Activated T-helper 1 cell treated with anti-CD3 and anti-CD28 coated beads, Interleukin-12 subunit alpha, Interleukin-12 subunit beta, Interleukin-2, Interleukin-4 antibody, amounts not matched to agents 30 ng/mL and 10 ng/mL and 1 ng/mL, durations not matched to agents 14 hours and 24 hours and 36 hours (primary cell): ENCODE measurements at regions not wholly inside any gene's neighbourhood (a gene's known extent, or its start where the extent isn't known, plus 50 kb on each side); places are given as distances from the start of the nearest gene placed in this dataset.
"Not testable (repeated sequence)": the region's sequence is repeated elsewhere in the genome, so short reads cannot be mapped to it uniquely, and the experiment has no call there.

Experiments
- DNase-seq: peaks from one replicate; pipeline ENCODE4 v3.0.0; 2021; ENCODE audit warnings: low spot score
- H3K27ac Mint-ChIP-seq: one replicate; pipeline ENCODE4 v1.8.0; 2021; ENCODE audit warnings: mild to moderate bottlenecking, mixed read lengths
- H3K27me3 Mint-ChIP-seq: one replicate; pipeline ENCODE4 v1.8.0; 2022; ENCODE audit warnings: mild to moderate bottlenecking, moderate library complexity, mixed read lengths; ENCODE audit not compliant: insufficient read depth
- H3K36me3 Mint-ChIP-seq: one replicate; pipeline ENCODE4 v1.8.0; 2021; ENCODE audit warnings: low read depth, mixed read lengths
- H3K4me1 Mint-ChIP-seq: one replicate; pipeline ENCODE4 v1.8.0; 2021; ENCODE audit warnings: low read depth, mixed read lengths
- H3K4me3 Mint-ChIP-seq: one replicate; pipeline ENCODE4 v1.8.0; 2021; ENCODE audit warnings: mild to moderate bottlenecking, moderate library complexity, mixed read lengths
- H3K9me3 Mint-ChIP-seq: one replicate; pipeline ENCODE4 v1.8.0; 2021; ENCODE audit warnings: mixed read lengths
- intact Hi-C: fragments of 100-400 bp; cut with micrococcal nuclease; formaldehyde crosslinking; loops from one replicate; pipeline ENCODE4 v1.15.1; 2024

DNA sequence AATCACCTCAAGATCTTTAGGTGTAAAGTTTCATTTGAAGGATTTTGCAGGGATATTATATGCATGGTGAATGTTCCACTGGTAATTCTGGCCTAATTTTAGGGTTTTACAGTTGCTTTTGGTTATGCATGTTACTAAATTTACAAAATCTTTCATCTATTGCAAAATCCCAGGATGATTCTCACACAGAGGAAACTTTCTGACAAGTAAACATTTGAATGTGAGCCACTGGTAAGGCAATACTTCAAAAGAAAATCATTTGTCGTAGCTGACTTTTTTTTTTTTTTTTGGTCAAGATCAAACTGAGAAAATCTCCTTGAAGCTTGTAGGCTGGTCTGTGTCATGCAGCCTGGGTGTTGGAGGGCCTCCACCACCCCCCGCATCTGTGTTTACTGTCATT, 141.9 kb upstream of the EXOC2 start:
- Mint-ChIP-seq H3K4me1 (no peaks in the 10 kb centered on the region), H3K27ac (no peak overlapping the region), H3K36me3 (no peaks in the 10 kb centered on the region), H3K9me3 (peaks cover 19% of the 10 kb centered on the region), H3K4me3 (no peak overlapping the region), H3K27me3 (peaks cover 12% of the 10 kb centered on the region)
- intact Hi-C loops = no loop called here
- no peak for DNase-seq

DNA sequence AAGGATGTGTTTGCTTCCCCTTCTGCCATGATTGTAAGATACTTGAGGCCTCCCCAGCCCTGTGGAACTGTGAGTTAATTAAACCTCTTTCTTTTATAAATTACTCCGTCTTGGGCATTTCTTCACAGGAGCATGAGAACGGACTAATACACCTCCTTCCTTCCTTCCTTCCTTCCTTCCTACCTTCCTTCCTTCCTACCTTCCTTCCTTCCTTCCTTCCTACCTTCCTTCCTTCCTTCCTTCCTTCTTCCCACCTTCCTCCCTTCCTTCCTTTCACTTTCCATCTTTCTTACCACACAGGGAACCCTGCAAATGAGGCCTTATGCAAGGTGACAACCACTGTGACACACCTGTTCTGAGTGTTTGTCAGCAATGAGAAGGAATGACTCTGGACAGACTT, 141.3 kb upstream of the EXOC2 start:
- intact Hi-C loops = no loop called here
- H3K4me3 Mint-ChIP-seq = no peak overlapping the region
- peaks cover 19% of the 10 kb centered on the region for H3K9me3 Mint-ChIP-seq
- peaks cover 12% of the 10 kb centered on the region for H3K27me3 Mint-ChIP-seq
- no peak overlapping the region for H3K27ac Mint-ChIP-seq
- DNase-seq = no peak
- no peaks in the 10 kb centered on the region for H3K36me3 Mint-ChIP-seq
- no peaks in the 10 kb centered on the region for H3K4me1 Mint-ChIP-seq

DNA sequence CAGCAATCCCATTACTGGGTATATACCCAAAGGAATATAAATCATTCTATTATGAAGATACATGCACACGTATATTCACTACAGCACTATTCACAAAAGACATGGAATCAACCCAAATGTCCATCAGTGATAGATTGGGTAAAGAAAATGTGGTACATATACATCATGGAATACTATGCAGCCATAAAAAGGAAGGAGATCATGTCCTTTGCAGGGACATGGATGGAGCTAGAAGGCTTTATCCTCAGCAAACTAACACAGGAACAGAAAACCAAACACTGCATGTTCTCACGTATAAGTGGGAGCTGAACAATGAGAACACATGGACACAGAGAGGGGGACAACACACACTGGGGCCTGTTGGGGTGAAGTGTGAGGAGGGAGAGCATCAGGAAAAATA, 139.9 kb upstream of the EXOC2 start:
- H3K27ac Mint-ChIP-seq, H3K36me3 Mint-ChIP-seq, H3K4me1 Mint-ChIP-seq, intact Hi-C loops, H3K4me3 Mint-ChIP-seq, DNase-seq, H3K27me3 Mint-ChIP-seq: not testable (repeated sequence)
- H3K9me3 Mint-ChIP-seq = peaks cover 23% of the 10 kb centered on the region

GRCh38 chr6:830667-831327, 137.9 kb upstream of the EXOC2 start:
- DNase-seq = no peak
- Mint-ChIP-seq H3K4me1 (no peaks in the 10 kb centered on the region), H3K36me3 (no peaks in the 10 kb centered on the region), H3K27me3 (peaks cover 10% of the 10 kb centered on the region), H3K4me3 (no peak overlapping the region), H3K27ac (no peak overlapping the region), H3K9me3 (peaks cover 36% of the 10 kb centered on the region)
- intact Hi-C loops = no loop called here

DNA sequence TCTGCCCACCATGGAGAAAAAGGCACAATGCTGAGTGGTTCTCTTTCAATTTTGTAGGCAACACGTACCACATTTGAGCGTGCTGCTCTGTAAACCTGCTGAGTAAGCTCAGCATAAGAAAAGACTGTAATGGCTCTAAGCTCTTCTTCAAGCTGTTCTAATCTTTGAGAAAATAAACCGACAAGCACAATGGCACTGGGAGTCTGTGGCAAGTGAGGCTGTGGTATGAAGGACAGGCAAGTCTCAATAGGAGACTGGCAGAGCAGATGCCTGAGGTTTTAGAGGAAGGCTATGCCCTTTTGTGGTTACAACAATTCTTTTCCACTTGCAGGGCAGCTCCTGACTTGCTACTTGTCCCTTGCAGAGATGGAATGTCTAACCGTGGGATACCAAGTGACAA, 136.7 kb upstream of the EXOC2 start:
- Mint-ChIP-seq H3K27ac (no peak overlapping the region), H3K36me3 (no peaks in the 10 kb centered on the region), H3K4me1 (no peaks in the 10 kb centered on the region), H3K4me3 (no peak overlapping the region), H3K9me3 (peaks cover 39% of the 10 kb centered on the region), H3K27me3 (peaks cover 16% of the 10 kb centered on the region)
- intact Hi-C loops = no loop called here
- DNase-seq = no peak

DNA sequence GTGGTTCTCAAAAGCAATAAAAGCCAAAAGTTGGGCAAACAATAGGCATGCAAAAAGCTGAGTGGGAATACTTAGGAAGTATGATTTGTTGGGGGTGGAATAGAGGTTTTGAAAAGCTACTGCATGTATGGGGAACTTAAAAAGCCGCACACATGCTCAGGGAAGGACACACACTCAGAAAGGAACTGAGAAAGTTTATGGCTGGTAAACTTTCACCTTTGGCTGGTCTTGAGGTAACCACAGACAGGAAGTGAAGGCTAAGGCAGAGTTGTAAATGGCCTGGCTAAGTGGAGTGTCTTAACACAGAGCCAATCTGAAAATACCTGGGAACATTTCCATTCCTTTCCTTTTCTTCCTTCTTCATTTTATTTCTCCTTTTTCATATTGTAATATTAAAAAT, 134.5 kb upstream of the EXOC2 start:
- H3K9me3 Mint-ChIP-seq = peaks cover 30% of the 10 kb centered on the region
- H3K27ac Mint-ChIP-seq = no peak overlapping the region
- peaks cover 14% of the 10 kb centered on the region for H3K27me3 Mint-ChIP-seq
- intact Hi-C loops = no loop called here
- no peak for DNase-seq
- no peaks in the 10 kb centered on the region for H3K36me3 Mint-ChIP-seq
- H3K4me3 Mint-ChIP-seq = no peak overlapping the region
- H3K4me1 Mint-ChIP-seq = no peaks in the 10 kb centered on the region

GRCh38 chr6:819122-819521, 126.2 kb upstream of the EXOC2 start:
- Mint-ChIP-seq H3K4me3 (no peak overlapping the region), H3K4me1 (peaks cover 18% of the 10 kb centered on the region)

DNA sequence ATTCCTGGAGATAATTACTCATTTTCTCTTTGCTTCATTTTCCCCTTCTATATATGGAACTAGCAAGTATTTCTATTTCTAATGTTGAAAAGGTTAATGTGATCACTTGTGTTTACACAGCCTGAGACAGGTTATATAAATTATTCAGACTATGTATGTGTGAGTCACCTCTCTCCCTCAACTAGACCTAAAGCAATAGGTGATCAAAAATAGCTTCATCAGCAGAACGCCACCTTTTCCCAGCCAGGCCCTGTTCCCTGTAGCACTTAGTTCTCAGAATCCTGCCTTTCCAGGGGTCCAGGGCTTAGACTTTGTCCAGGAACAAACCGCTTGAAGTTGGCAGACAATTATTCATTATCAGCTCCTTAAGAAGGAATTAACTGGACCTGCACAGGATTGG, 125.3 kb upstream of the EXOC2 start:
- intact Hi-C loops = no loop called here
- H3K4me1 Mint-ChIP-seq = peaks cover 18% of the 10 kb centered on the region
- H3K27ac Mint-ChIP-seq = peak overlapping the region; percentile 14

More at GRCh38 chr6:819122-819521, 126.2 kb upstream of the EXOC2 start:
- Mint-ChIP-seq H3K27me3 (peaks cover 5% of the 10 kb centered on the region), H3K27ac (no peak overlapping the region), H3K36me3 (no peaks in the 10 kb centered on the region), H3K9me3 (no peaks in the 10 kb centered on the region)
- no peak for DNase-seq
- intact Hi-C loops = no loop called here

DNA sequence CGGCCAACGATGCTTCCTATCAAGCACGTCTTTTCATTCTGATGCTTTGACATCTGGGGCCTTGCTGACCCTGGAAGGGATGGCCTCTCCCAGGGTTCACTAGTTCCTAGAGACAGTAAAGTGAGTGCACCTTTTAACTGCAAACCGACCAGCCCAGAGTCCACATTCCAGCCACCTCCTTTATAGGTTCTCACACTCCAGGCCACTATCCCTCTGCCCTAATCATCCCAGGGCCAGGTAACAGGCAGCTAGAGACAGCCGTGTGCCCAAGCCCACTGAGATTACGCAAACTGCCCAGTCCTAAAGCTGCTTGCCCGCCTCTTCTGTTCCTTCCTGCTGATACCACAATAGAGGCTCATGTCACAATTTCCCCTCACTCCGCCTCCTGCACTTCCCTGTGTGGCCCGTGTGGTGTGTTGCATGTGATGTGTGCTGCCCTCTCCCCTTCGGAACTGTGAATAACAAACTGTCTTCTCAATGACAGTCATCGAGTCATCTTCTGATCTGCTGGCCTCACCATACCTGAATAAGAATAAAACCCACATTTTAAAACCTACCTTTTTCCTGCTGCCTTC, 123.7 kb upstream of the EXOC2 start:
- H3K36me3 Mint-ChIP-seq = no peaks in the 10 kb centered on the region
- DNase-seq = no peak
- H3K9me3 Mint-ChIP-seq = no peaks in the 10 kb centered on the region
- H3K27me3 Mint-ChIP-seq = peaks cover 5% of the 10 kb centered on the region
- intact Hi-C loops = no loop called here
- H3K4me1 Mint-ChIP-seq = peaks cover 18% of the 10 kb centered on the region
- H3K27ac Mint-ChIP-seq = peak overlapping the region; percentile 36
- no peak overlapping the region for H3K4me3 Mint-ChIP-seq

More for the DNA sequence above, 125.3 kb upstream of the EXOC2 start:
- Mint-ChIP-seq H3K36me3 (no peaks in the 10 kb centered on the region), H3K9me3 (no peaks in the 10 kb centered on the region), H3K4me3 (no peak overlapping the region), H3K27me3 (peaks cover 5% of the 10 kb centered on the region)
- no peak for DNase-seq

DNA sequence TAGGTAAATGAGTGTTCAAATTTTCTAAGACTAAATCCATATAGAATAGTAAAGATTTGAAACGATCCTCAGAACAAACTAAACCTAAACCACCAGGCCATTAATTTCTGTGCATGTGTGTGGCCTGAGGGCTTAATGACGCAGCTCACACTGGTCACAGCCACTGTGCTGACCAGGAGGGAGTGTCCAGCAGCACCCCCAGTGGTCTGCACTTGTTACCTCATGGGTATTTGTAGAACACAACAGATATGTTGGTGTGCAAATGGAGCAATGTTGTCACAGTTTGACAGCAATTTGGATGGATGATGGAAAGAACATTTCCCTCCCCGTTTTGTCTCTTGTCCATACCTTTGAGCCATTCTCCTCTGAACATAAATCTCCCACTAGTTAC, 122.4 kb upstream of the EXOC2 start:
- intact Hi-C loops = no loop called here
- DNase-seq = no peak
- Mint-ChIP-seq H3K9me3 (no peaks in the 10 kb centered on the region), H3K36me3 (no peaks in the 10 kb centered on the region), H3K4me3 (no peak overlapping the region), H3K27ac (no peak overlapping the region), H3K27me3 (no peaks in the 10 kb centered on the region), H3K4me1 (peaks cover 18% of the 10 kb centered on the region)

DNA sequence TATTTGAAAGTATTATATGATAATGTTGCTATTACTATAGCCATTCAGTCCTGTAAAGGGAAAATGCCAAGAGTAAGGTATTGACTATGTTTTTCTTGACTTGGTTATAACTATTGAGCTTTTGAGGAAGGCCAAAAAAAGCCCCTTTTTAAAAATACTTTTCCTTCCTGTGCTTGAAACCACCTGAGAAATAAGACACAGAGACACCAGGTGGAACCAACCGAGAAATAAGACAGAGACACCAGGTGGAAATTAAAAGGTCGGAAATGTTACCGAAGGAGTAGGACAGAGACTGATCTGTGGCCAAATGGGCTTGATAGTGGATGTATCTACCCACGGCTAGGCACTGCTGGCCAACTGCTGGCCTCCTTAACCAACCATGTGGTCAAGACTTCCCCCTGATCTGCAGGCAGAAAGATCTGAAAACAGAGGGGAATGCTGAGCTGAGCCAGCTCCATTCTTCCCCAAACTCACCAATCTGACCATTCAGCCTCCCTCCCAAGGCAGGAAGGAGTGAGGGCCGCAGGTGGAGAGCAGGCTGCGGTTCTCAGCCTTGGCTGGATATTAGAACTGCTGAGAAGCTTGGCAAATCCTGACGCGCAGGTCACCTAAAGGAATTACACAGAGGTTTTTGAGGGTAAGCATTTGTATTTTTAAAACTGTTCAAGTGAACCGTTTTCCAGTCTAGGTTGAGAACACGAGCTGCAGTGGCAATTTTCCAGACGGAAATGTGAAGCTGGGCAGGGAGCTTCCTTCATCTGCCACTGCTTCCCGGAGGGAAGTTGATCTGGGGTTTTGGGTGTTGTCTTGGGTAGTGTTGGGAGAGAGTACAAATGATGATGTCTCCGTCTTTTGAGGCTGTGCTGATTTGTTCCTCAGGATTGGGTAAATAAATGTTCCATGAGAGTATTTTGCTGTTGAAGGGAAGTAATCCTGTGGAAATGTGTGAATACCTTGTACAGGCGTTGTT, 121.7 kb upstream of the EXOC2 start:
- H3K27me3 Mint-ChIP-seq = no peaks in the 10 kb centered on the region
- intact Hi-C loops = no loop called here
- no peak overlapping the region for H3K27ac Mint-ChIP-seq
- DNase-seq = no peak
- H3K4me3 Mint-ChIP-seq = no peak overlapping the region
- H3K36me3 Mint-ChIP-seq = no peaks in the 10 kb centered on the region
- H3K4me1 Mint-ChIP-seq = peaks cover 18% of the 10 kb centered on the region
- no peaks in the 10 kb centered on the region for H3K9me3 Mint-ChIP-seq

DNA sequence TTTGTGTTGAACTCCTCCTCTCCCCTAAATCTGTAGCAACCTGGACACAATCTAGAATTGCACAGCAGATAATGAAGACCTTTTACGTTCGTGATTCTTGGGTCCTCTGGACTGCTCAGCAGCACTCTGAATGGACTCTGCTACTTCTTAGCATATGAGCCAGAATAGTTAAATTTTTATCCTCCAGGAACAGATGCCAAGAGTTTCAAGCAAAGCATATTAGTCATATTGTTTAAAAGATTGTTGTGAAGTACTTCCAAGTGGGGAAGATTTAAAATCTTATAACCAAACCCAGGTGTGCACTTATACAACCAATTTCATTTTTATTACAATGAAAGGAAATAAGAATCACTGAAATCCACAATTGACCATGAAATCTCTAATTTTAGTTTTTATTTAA, 118.9 kb upstream of the EXOC2 start:
- Mint-ChIP-seq H3K4me3 (no peak overlapping the region), H3K27me3 (peaks cover under 1% of the 10 kb centered on the region), H3K36me3 (no peaks in the 10 kb centered on the region), H3K27ac (no peak overlapping the region), H3K9me3 (no peaks in the 10 kb centered on the region), H3K4me1 (peaks cover 6% of the 10 kb centered on the region)
- no peak for DNase-seq
- intact Hi-C loops = no loop called here

DNA sequence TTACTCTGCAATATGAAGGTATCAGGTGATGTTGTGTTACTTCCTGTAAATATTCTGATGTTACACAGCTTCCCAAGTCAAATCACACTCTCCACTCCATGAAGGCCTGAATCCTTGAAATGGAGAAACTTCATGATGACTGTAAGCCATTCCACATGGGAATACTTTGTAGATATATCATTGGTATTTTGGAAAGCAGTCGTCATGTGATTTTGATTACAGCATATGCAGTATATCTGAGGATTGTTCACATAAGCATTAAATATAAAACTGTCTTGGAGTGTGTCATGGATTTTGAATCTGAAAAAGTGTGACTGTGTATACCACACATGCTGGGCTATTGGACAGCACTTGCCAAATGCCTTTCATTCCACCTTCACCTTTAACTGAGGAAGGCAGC, 118.3 kb upstream of the EXOC2 start:
- intact Hi-C loops = no loop called here
- Mint-ChIP-seq H3K27me3 (peaks cover 6% of the 10 kb centered on the region), H3K4me1 (no peaks in the 10 kb centered on the region), H3K27ac (no peak overlapping the region), H3K9me3 (no peaks in the 10 kb centered on the region), H3K36me3 (no peaks in the 10 kb centered on the region), H3K4me3 (no peak overlapping the region)
- no peak for DNase-seq
